Parathyroid adenoma (tissue), 2 donors: ENCODE measurements at regions not wholly inside any gene's neighbourhood (a gene's known extent, or its start where the extent isn't known, plus 50 kb on each side); places are given as distances from the start of the nearest gene placed in this dataset.
"Not testable (repeated sequence)": the region's sequence is repeated elsewhere in the genome, so short reads cannot be mapped to it uniquely, and the experiment has no call there.

ENCODE experiments used
- H2AFZ ChIP-seq: fragments of 300-600 bp; sonication (generic); one replicate; pipeline ENCODE4 v1.7.0; 2017; ENCODE audit warnings: antibody characterized with exemption, mild to moderate bottlenecking
- H3K27ac ChIP-seq: fragments of 300-600 bp; sonication (generic); one replicate; pipeline ENCODE4 v1.7.0; 2017
- H3K27me3 ChIP-seq: fragments of 300-600 bp; sonication (generic); one replicate; pipeline ENCODE4 v1.7.0; 2017; ENCODE audit warnings: low read length; ENCODE audit not compliant: control insufficient read depth, insufficient read depth
- H3K36me3 ChIP-seq: fragments of 300-600 bp; sonication (generic); one replicate; pipeline ENCODE4 v1.7.0; 2017; ENCODE audit warnings: low read length; ENCODE audit not compliant: control insufficient read depth, insufficient read depth
- H3K4me1 ChIP-seq: fragments of 300-600 bp; sonication (generic); one replicate; pipeline ENCODE4 v1.7.0; 2017; ENCODE audit warnings: control low read depth
- H3K4me2 ChIP-seq: fragments of 300-600 bp; sonication (generic); one replicate; pipeline ENCODE4 v1.7.0; 2017; ENCODE audit warnings: low read length
- H3K4me3 ChIP-seq: fragments of 300-600 bp; sonication (generic); one replicate; pipeline ENCODE4 v1.7.0; 2017; ENCODE audit warnings: low read depth, low read length
- H3K79me2 ChIP-seq: fragments of 300-600 bp; sonication (generic); one replicate; pipeline ENCODE4 v1.7.0; 2017; ENCODE audit warnings: control low read depth
- H3K9ac ChIP-seq: fragments of 300-600 bp; sonication (generic); one replicate; pipeline ENCODE4 v1.7.0; 2017; ENCODE audit warnings: mild to moderate bottlenecking
- H3K9me3 ChIP-seq: fragments of 300-600 bp; sonication (generic); one replicate; pipeline ENCODE4 v1.7.0; 2017; ENCODE audit warnings: low read length; ENCODE audit not compliant: control insufficient read depth
- CTCF ChIP-seq: fragments of 300-600 bp; sonication (generic); IDR thresholded peaks from one replicate; pipeline ENCODE4 v1.7.0; 2017; ENCODE audit warnings: antibody characterized with exemption, mild to moderate bottlenecking
- donor health status: primary hyperparathyroidism.

GRCh38 chr2:228913176-228913575, 357.9 kb downstream of the PID1 start:
- Histone ChIP-seq H3K4me2 (no peak overlapping the region), H3K4me1 (no peaks in the 10 kb centered on the region), H3K79me2 (no peaks in the 10 kb centered on the region), H3K9me3 (no peaks in the 10 kb centered on the region), H3K9ac (no peak overlapping the region), H3K27ac (no peak overlapping the region), H3K4me3 (no peak overlapping the region), H3K27me3 (no peaks in the 10 kb centered on the region), H3K36me3 (no peaks in the 10 kb centered on the region), H2AFZ (no peak overlapping the region)
- no peak for TF ChIP-seq CTCF

- not testable (repeated sequence) for H3K4me3 ChIP-seq, H3K79me2 ChIP-seq, H3K9ac ChIP-seq, H2AFZ ChIP-seq, H3K27ac ChIP-seq, H3K36me3 ChIP-seq, H3K9me3 ChIP-seq, H3K27me3 ChIP-seq, H3K4me2 ChIP-seq, H3K4me1 ChIP-seq
Measured at GRCh38 chr2:228910872-228911271, 360.2 kb downstream of the PID1 start.

GRCh38 chr2:228902176-228902575, 368.9 kb downstream of the PID1 start:
- no peak overlapping the region for H3K27ac ChIP-seq
- H3K9me3 ChIP-seq: no peaks in the 10 kb centered on the region
- H3K9ac ChIP-seq: no peak overlapping the region
- no peaks in the 10 kb centered on the region for H3K36me3 ChIP-seq
- H3K4me2 ChIP-seq: no peak overlapping the region
- no peak overlapping the region for H3K4me3 ChIP-seq
- H3K27me3 ChIP-seq: no peaks in the 10 kb centered on the region
- no peaks in the 10 kb centered on the region for H3K4me1 ChIP-seq
- H2AFZ ChIP-seq: no peak overlapping the region
- H3K79me2 ChIP-seq: no peaks in the 10 kb centered on the region
- no peak for TF ChIP-seq CTCF

- Histone ChIP-seq H2AFZ (no peak overlapping the region), H3K79me2 (no peaks in the 10 kb centered on the region), H3K27ac (no peak overlapping the region), H3K9me3 (no peaks in the 10 kb centered on the region), H3K4me2 (no peak overlapping the region), H3K36me3 (no peaks in the 10 kb centered on the region), H3K27me3 (no peaks in the 10 kb centered on the region), H3K4me1 (no peaks in the 10 kb centered on the region), H3K9ac (no peak overlapping the region), H3K4me3 (no peak overlapping the region)
- TF ChIP-seq CTCF: no peak
Measured at GRCh38 chr2:228901531-228901930, 369.6 kb downstream of the PID1 start.

- Histone ChIP-seq H3K9ac (no peak overlapping the region), H3K4me1 (no peaks in the 10 kb centered on the region), H2AFZ (no peak overlapping the region), H3K9me3 (no peaks in the 10 kb centered on the region), H3K79me2 (no peaks in the 10 kb centered on the region), H3K36me3 (no peaks in the 10 kb centered on the region), H3K4me2 (no peak overlapping the region), H3K27ac (no peak overlapping the region), H3K27me3 (no peaks in the 10 kb centered on the region), H3K4me3 (no peak overlapping the region)
- no peak for TF ChIP-seq CTCF
Measured at GRCh38 chr2:228878138-228878537, 392.9 kb downstream of the PID1 start.
